ENCODE measurements at regions not wholly inside any gene's neighbourhood (a gene's known extent, or its start where the extent isn't known, plus 50 kb on each side); places are given as distances from the start of the nearest gene placed in this dataset.

GRCh38 chr14:98176892-98177291, 1095.1 kb downstream of the BCL11B start:
- no peaks in the 10 kb centered on the region for H3K79me1 ChIP-seq (ENCODE audit: low read depth, low read length)
- no peak for DNase-seq (ENCODE audit: low spot score)
- H3K14ac ChIP-seq (ENCODE audit: low read length) = no peak overlapping the region
- no peak overlapping the region for H2BK5ac ChIP-seq (ENCODE audit: low read length)
- H3K18ac ChIP-seq (ENCODE audit: low read length) = no peak overlapping the region
- no peak overlapping the region for H3K4me2 ChIP-seq (ENCODE audit: insufficient read depth, low read length, poor library complexity, severe bottlenecking)
- no peak overlapping the region for H3K9ac ChIP-seq (ENCODE audit: low read depth, low read length, poor library complexity)
- no peak overlapping the region for H4K8ac ChIP-seq (ENCODE audit: low read depth, low read length)
- H2BK15ac ChIP-seq (ENCODE audit: low read length) = no peak overlapping the region
- no peak overlapping the region for H3K23ac ChIP-seq (ENCODE audit: low read depth, low read length, poor library complexity)
- no peak overlapping the region for H2AK5ac ChIP-seq (ENCODE audit: low read depth, low read length)
- no peak overlapping the region for H2AFZ ChIP-seq (ENCODE audit: low read length)
- H3K4ac ChIP-seq (ENCODE audit: low read length) = no peak overlapping the region
- H3K4me1 ChIP-seq (ENCODE audit: control insufficient read depth in 2 of 2, insufficient read depth in 1 of 2, low read depth in 1 of 2, low read length in 2 of 2) = no peaks in the 10 kb centered on the region
- no peak overlapping the region for H3K4me3 ChIP-seq (ENCODE audit: low read length in 2 of 2)
- H2BK120ac ChIP-seq (ENCODE audit: low read depth, low read length) = no peak overlapping the region
- 100% methylated on average over 1 of the region's 3 CpGs; no CpG with 5 or more reads in 1 of the 2 donors for WGBS, 2 donors (ENCODE audit: extremely low coverage in 2 of 2, insufficient read length in 2 of 2, insufficient replicate concordance in 1 of 2)
- H2BK12ac ChIP-seq (ENCODE audit: low read length) = no peak overlapping the region
- no peak overlapping the region for H3K27ac ChIP-seq (replicated peaks; ENCODE audit: low read length)
- H4K91ac ChIP-seq (ENCODE audit: low read depth, low read length, poor library complexity) = no peak overlapping the region
- H3K36me3 ChIP-seq (replicated peaks in 1 of 2; ENCODE audit: control insufficient read depth in 2 of 2, insufficient read depth in 2 of 2, low read length in 2 of 2) = no peaks in the 10 kb centered on the region
- H3K27me3 ChIP-seq (ENCODE audit: control insufficient read depth in 3 of 3, insufficient read depth in 3 of 3, low read depth in 1 of 3, low read length in 3 of 3) = no peaks in the 10 kb centered on the region
- no peaks in the 10 kb centered on the region for H3K9me3 ChIP-seq (replicated peaks in 1 of 2; ENCODE audit: control insufficient read depth in 2 of 2, insufficient read depth in 1 of 2, low read depth in 1 of 2, low read length in 2 of 2)

DNA sequence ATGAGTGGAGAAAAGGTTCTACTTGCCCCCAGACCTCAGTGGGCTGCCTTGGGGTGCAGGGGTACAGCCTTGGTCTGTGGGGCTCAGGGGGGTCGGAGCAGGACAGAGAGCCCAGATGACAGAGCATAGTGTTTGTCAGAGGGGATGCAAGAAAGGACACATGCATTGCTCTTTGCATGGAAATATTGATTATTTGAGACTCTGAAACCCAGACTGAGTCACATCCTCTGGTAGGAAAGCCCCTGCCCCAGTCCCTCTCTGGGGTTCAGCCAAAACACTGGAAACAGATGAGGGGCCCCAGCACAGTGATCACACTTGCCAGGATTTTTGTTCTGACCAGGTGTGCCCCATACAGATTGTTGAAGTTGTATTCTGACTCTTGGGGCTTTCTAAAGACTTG, 1094.4 kb downstream of the BCL11B start:
- Histone ChIP-seq H2BK12ac (ENCODE audit: low read length) (no peak overlapping the region), H3K4ac (ENCODE audit: low read length) (no peak overlapping the region), H3K27me3 (ENCODE audit: control insufficient read depth in 3 of 3, insufficient read depth in 3 of 3, low read depth in 1 of 3, low read length in 3 of 3) (no peaks in the 10 kb centered on the region), H2BK15ac (ENCODE audit: low read length) (no peak overlapping the region), H2BK120ac (ENCODE audit: low read depth, low read length) (no peak overlapping the region), H3K4me3 (ENCODE audit: low read length in 2 of 2) (no peak overlapping the region), H3K4me1 (ENCODE audit: control insufficient read depth in 2 of 2, insufficient read depth in 1 of 2, low read depth in 1 of 2, low read length in 2 of 2) (no peaks in the 10 kb centered on the region), H3K14ac (ENCODE audit: low read length) (no peak overlapping the region), H3K4me2 (ENCODE audit: insufficient read depth, low read length, poor library complexity, severe bottlenecking) (no peak overlapping the region), H3K79me1 (ENCODE audit: low read depth, low read length) (no peaks in the 10 kb centered on the region), H3K9me3 (replicated peaks in 1 of 2; ENCODE audit: control insufficient read depth in 2 of 2, insufficient read depth in 1 of 2, low read depth in 1 of 2, low read length in 2 of 2) (no peaks in the 10 kb centered on the region), H2BK5ac (ENCODE audit: low read length) (no peak overlapping the region), H3K23ac (ENCODE audit: low read depth, low read length, poor library complexity) (no peak overlapping the region), H4K91ac (ENCODE audit: low read depth, low read length, poor library complexity) (no peak overlapping the region), H3K36me3 (replicated peaks in 1 of 2; ENCODE audit: control insufficient read depth in 2 of 2, insufficient read depth in 2 of 2, low read length in 2 of 2) (no peaks in the 10 kb centered on the region), H3K18ac (ENCODE audit: low read length) (no peak overlapping the region), H3K9ac (ENCODE audit: low read depth, low read length, poor library complexity) (no peak overlapping the region), H2AFZ (ENCODE audit: low read length) (no peak overlapping the region), H3K27ac (replicated peaks; ENCODE audit: low read length) (no peak overlapping the region), H2AK5ac (ENCODE audit: low read depth, low read length) (no peak overlapping the region), H4K8ac (ENCODE audit: low read depth, low read length) (no peak overlapping the region)
- WGBS, 2 donors (ENCODE audit: extremely low coverage in 2 of 2, insufficient read length in 2 of 2, insufficient replicate concordance in 1 of 2) = no CpG with 5 or more reads among the region's 1 CpG
- DNase-seq (ENCODE audit: low spot score) = no peak

DNA sequence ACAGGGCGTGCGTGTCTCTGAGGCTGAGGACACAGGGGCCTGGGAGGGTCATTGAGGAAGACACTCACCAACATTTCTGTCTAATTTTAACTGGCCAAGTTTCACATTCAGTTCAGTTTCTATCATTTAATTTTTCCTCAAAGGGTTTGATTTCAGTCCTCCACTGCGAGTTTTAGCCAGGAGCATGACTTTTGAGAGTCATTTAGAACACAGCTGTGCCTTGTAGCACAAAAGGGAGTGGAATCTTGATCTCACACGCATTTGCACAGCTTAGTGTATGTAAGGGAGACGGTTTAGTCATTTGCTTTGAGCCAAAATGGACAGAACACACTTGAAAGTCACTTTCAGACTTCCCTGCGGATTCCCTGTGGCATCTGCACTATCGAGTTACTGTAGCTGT, 1090.8 kb downstream of the BCL11B start:
- Histone ChIP-seq H2BK12ac (ENCODE audit: low read length) (no peak overlapping the region), H3K27ac (replicated peaks; ENCODE audit: low read length) (no peak overlapping the region), H2BK5ac (ENCODE audit: low read length) (no peak overlapping the region), H2BK15ac (ENCODE audit: low read length) (no peak overlapping the region), H2BK120ac (ENCODE audit: low read depth, low read length) (no peak overlapping the region), H3K79me1 (ENCODE audit: low read depth, low read length) (no peaks in the 10 kb centered on the region), H4K8ac (ENCODE audit: low read depth, low read length) (no peak overlapping the region), H3K9me3 (replicated peaks in 1 of 2; ENCODE audit: control insufficient read depth in 2 of 2, insufficient read depth in 1 of 2, low read depth in 1 of 2, low read length in 2 of 2) (no peaks in the 10 kb centered on the region), H3K23ac (ENCODE audit: low read depth, low read length, poor library complexity) (no peak overlapping the region), H2AFZ (ENCODE audit: low read length) (no peak overlapping the region), H3K4me3 (ENCODE audit: low read length in 2 of 2) (no peak overlapping the region), H3K9ac (ENCODE audit: low read depth, low read length, poor library complexity) (no peak overlapping the region), H4K91ac (ENCODE audit: low read depth, low read length, poor library complexity) (no peak overlapping the region), H3K18ac (ENCODE audit: low read length) (no peak overlapping the region), H3K14ac (ENCODE audit: low read length) (no peak overlapping the region), H3K4me1 (ENCODE audit: control insufficient read depth in 2 of 2, insufficient read depth in 1 of 2, low read depth in 1 of 2, low read length in 2 of 2) (no peaks in the 10 kb centered on the region), H3K27me3 (ENCODE audit: control insufficient read depth in 3 of 3, insufficient read depth in 3 of 3, low read depth in 1 of 3, low read length in 3 of 3) (no peaks in the 10 kb centered on the region), H3K36me3 (replicated peaks in 1 of 2; ENCODE audit: control insufficient read depth in 2 of 2, insufficient read depth in 2 of 2, low read length in 2 of 2) (no peaks in the 10 kb centered on the region), H3K4ac (ENCODE audit: low read length) (no peak overlapping the region), H2AK5ac (ENCODE audit: low read depth, low read length) (no peak overlapping the region), H3K4me2 (ENCODE audit: insufficient read depth, low read length, poor library complexity, severe bottlenecking) (no peak overlapping the region)
- no CpG with 5 or more reads among the region's 7 CpGs for WGBS, 2 donors (ENCODE audit: extremely low coverage in 2 of 2, insufficient read length in 2 of 2, insufficient replicate concordance in 1 of 2)
- no peak for DNase-seq (ENCODE audit: low spot score)

- Histone ChIP-seq H3K79me1 (ENCODE audit: low read depth, low read length) (no peaks in the 10 kb centered on the region), H3K9me3 (replicated peaks in 1 of 2; ENCODE audit: control insufficient read depth in 2 of 2, insufficient read depth in 1 of 2, low read depth in 1 of 2, low read length in 2 of 2) (no peaks in the 10 kb centered on the region), H4K8ac (ENCODE audit: low read depth, low read length) (no peak overlapping the region), H3K9ac (ENCODE audit: low read depth, low read length, poor library complexity) (no peak overlapping the region), H2AK5ac (ENCODE audit: low read depth, low read length) (no peak overlapping the region), H3K23ac (ENCODE audit: low read depth, low read length, poor library complexity) (no peak overlapping the region), H2BK5ac (ENCODE audit: low read length) (no peak overlapping the region), H4K91ac (ENCODE audit: low read depth, low read length, poor library complexity) (no peak overlapping the region), H3K4me2 (ENCODE audit: insufficient read depth, low read length, poor library complexity, severe bottlenecking) (no peak overlapping the region), H3K27me3 (ENCODE audit: control insufficient read depth in 3 of 3, insufficient read depth in 3 of 3, low read depth in 1 of 3, low read length in 3 of 3) (no peaks in the 10 kb centered on the region), H3K4me1 (ENCODE audit: control insufficient read depth in 2 of 2, insufficient read depth in 1 of 2, low read depth in 1 of 2, low read length in 2 of 2) (no peaks in the 10 kb centered on the region), H2AFZ (ENCODE audit: low read length) (no peak overlapping the region), H3K27ac (replicated peaks; ENCODE audit: low read length) (no peak overlapping the region), H3K4me3 (ENCODE audit: low read length in 2 of 2) (no peak overlapping the region), H3K4ac (ENCODE audit: low read length) (no peak overlapping the region), H3K14ac (ENCODE audit: low read length) (no peak overlapping the region), H3K36me3 (replicated peaks in 1 of 2; ENCODE audit: control insufficient read depth in 2 of 2, insufficient read depth in 2 of 2, low read length in 2 of 2) (no peaks in the 10 kb centered on the region), H3K18ac (ENCODE audit: low read length) (no peak overlapping the region), H2BK12ac (ENCODE audit: low read length) (no peak overlapping the region), H2BK120ac (ENCODE audit: low read depth, low read length) (no peak overlapping the region), H2BK15ac (ENCODE audit: low read length) (no peak overlapping the region)
- WGBS, 2 donors (ENCODE audit: extremely low coverage in 2 of 2, insufficient read length in 2 of 2, insufficient replicate concordance in 1 of 2) = no CpG with 5 or more reads among the region's 1 CpG
- no peak for DNase-seq (ENCODE audit: low spot score)
Observed at GRCh38 chr14:98181768-98182167, 1090.2 kb downstream of the BCL11B start.
